Uterus (tissue), 2 donors: ENCODE measurements at regions not wholly inside any gene's neighbourhood (a gene's known extent, or its start where the extent isn't known, plus 50 kb on each side); places are given as distances from the start of the nearest gene placed in this dataset.

ENCODE experiments used
- CTCF ChIP-seq, 4 experiments: fragments of 200-600 bp in 2 of 4; fragments of 450-650 bp in 2 of 4; sonication (generic) in 2 of 4; IDR thresholded peaks; one replicate each; pipeline ENCODE4 v1.5.1; 2016 to 2019; ENCODE audit warnings: antibody characterized with exemption in 4 of 4, mild to moderate bottlenecking in 2 of 4, moderate library complexity in 1 of 4
- POLR2A ChIP-seq, 2 donors: fragments of 450-650 bp; IDR thresholded peaks; one replicate each; pipeline ENCODE4 v1.6.1; 2016; ENCODE audit warnings: antibody characterized with exemption in 2 of 2, mild to moderate bottlenecking in 1 of 2, moderate library complexity in 1 of 2

- TF ChIP-seq POLR2A (IDR thresholded peaks at IDR 0.05) (no peak), CTCF (IDR thresholded peaks at IDR 0.05) (no peak)
These were observed 70.9 kb downstream of the MBL2 start for GRCh38 chr10:52701647-52702046.
